ENCODE measurements at regions not wholly inside any gene's neighbourhood (a gene's known extent, or its start where the extent isn't known, plus 50 kb on each side); places are given as distances from the start of the nearest gene placed in this dataset.

DNA sequence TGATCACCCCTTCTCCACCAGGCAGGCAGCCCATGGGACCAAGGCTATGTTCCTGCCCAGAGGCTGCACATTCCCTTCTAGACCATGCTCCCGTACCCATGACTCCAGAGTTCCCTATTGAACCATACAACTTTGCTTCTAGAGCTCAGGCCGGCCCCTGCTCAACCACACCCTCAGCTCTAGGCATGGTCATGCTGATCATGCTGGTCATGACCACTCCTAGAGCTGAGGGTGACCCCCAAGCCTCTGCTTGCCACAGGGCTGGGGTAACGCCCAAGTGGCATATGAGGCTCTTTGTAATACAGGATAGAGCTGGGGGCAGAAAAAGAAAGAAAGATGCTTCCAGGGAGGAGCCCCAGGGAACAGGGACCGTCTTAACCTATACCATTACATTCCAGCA is 301.8 kb downstream of the SP3 start:
- no peak for DNase-seq
- H3K27me3 ChIP-seq, result no peaks in the 10 kb centered on the region
- intact Hi-C loops (cut with DNase I; ENCODE audit: low total_unique reads), result no loop called here

DNA sequence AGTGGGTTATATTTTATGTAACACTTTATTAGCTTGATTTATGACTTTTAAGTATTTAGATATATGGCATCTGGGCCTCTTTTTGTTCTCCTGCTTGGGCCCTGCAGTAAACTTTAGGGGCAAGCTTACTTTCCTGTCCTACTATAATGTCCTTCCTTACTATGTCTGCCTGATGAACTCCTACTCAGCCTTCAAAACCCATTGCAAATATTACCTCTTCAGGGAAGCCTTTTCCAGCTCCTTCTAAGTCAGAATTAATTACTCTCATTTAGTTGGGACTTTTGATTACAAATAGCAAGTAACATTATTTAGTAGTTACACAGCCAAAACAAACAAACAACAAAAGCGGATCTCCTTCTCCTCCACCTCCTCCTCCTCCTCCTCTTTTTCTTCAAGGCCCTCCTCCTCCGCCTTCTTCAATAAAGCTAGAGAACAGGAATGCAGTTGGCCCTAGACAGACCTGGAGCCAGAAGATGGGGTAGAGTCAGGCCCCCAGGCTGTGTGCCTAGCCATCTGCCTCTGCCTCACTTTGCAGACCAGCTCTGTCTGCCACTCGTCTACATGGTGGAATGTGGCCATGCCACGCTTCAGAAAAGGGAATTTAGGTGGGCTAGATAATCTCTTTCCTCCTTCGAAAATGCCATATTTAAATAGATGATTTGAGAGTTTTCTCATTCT is 301.2 kb downstream of the SP3 start:
- Histone ChIP-seq H3K27me3 (no peaks in the 10 kb centered on the region), H3K9me3 (no peaks in the 10 kb centered on the region), H3K4me3 (no peak overlapping the region), H3K27ac (no peak overlapping the region), H3K4me1 (no peaks in the 10 kb centered on the region), H3K36me3 (no peaks in the 10 kb centered on the region)
- WGBS, 5 donors, result 86 to 96% (median 92%) methylated on average over 5 of the region's 5 CpGs
- intact Hi-C loops (cut with DNase I; ENCODE audit: low total_unique reads), result no loop called here
- no peak for DNase-seq
- TF ChIP-seq POLR2A (IDR thresholded peaks at IDR 0.05) (no peak), POLR2AphosphoS5 (IDR thresholded peaks at IDR 0.05) (no peak)
- TF ChIP-seq, protein P1, sequence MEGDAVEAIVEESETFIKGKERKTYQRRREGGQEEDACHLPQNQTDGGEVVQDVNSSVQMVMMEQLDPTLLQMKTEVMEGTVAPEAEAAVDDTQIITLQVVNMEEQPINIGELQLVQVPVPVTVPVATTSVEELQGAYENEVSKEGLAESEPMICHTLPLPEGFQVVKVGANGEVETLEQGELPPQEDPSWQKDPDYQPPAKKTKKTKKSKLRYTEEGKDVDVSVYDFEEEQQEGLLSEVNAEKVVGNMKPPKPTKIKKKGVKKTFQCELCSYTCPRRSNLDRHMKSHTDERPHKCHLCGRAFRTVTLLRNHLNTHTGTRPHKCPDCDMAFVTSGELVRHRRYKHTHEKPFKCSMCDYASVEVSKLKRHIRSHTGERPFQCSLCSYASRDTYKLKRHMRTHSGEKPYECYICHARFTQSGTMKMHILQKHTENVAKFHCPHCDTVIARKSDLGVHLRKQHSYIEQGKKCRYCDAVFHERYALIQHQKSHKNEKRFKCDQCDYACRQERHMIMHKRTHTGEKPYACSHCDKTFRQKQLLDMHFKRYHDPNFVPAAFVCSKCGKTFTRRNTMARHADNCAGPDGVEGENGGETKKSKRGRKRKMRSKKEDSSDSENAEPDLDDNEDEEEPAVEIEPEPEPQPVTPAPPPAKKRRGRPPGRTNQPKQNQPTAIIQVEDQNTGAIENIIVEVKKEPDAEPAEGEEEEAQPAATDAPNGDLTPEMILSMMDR (IDR thresholded peaks at IDR 0.05), result no peak

More for the DNA sequence above, 301.8 kb downstream of the SP3 start:
- H3K36me3 ChIP-seq, result no peaks in the 10 kb centered on the region
- H3K9me3 ChIP-seq, result no peaks in the 10 kb centered on the region
- H3K4me1 ChIP-seq, result no peaks in the 10 kb centered on the region
- H3K4me3 ChIP-seq, result no peak overlapping the region
- no peak overlapping the region for H3K27ac ChIP-seq
- TF ChIP-seq, protein P1 (IDR thresholded peaks at IDR 0.05), result no peak
- TF ChIP-seq POLR2AphosphoS5 (IDR thresholded peaks at IDR 0.05) (no peak), POLR2A (IDR thresholded peaks at IDR 0.05) (no peak), EP300 (IDR thresholded peaks at IDR 0.05) (no peak)
- WGBS, 5 donors, result 84 to 97% (median 88%) methylated on average over 4 of the region's 4 CpGs

DNA sequence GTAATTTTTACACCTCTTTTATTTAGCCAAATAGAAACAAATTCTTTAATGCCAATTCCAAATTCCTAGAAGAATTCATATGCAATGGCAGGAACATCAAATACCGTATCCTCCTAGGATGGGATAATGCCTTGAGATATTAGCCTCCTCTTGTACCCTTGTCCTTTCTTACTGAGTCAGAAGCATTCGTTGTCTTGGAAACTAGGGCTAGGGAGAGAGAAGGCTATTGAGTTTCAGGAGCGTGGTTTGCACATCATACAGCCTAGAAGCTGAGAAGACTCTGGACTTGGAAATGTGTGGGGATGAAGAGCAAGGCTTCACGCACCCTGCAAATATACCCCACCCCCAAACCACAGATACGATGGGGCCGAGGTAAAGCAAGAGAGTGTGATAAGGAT is 300.7 kb downstream of the SP3 start:
- Histone ChIP-seq H3K36me3 (no peaks in the 10 kb centered on the region), H3K4me1 (no peaks in the 10 kb centered on the region), H3K27ac (no peak overlapping the region), H3K27me3 (no peaks in the 10 kb centered on the region), H3K9me3 (no peaks in the 10 kb centered on the region), H3K4me3 (no peak overlapping the region)
- TF ChIP-seq POLR2AphosphoS5 (IDR thresholded peaks at IDR 0.05), result no peak
- WGBS, 5 donors, result 84 to 89% (median 88%) methylated on average over 6 of the region's 6 CpGs
- DNase-seq, result no peak
- intact Hi-C loops (cut with DNase I; ENCODE audit: low total_unique reads), result no loop called here

DNA sequence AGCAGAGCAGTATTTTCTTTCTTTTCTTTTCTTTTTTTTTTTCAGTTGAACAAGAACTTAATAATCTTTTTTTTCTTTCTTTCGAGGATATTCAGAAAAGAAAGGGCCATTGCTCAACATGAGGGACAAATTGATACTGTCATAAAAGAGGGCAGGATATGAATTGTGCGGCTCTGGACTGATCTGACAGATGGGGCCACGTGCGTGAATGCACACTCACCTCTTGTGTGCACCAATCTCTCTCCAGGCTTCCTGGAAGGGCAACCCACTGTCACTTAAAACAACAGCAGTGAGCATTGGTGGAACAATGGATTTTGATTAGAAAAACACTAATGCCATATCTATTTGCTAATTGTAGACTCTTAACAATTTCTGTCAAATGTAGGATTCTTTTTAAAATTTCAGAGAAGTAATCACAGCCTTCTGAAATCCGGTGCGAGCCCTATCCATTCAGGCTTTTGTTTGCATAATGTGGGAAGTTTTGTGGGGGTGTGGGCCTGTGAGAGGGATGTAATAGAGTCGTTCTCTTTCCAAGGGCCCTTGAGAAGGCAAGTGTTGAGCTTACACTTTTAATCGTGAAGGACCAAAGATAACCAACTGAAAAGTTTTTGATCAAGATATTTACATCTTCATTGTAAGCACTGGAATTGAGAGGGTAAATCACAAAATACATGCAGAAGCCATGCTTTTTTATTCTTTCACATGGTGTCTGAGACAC is 298.8 kb downstream of the SP3 start:
- no peak overlapping the region for H3K27ac ChIP-seq
- TF ChIP-seq, protein P1 (IDR thresholded peaks at IDR 0.05), result no peak
- TF ChIP-seq POLR2A (IDR thresholded peaks at IDR 0.05) (no peak), POLR2AphosphoS5 (IDR thresholded peaks at IDR 0.05) (no peak), EP300 (IDR thresholded peaks at IDR 0.05) (no peak)
- 64 to 74% (median 71%) methylated on average over 8 of the region's 8 CpGs for WGBS, 5 donors

DNA sequence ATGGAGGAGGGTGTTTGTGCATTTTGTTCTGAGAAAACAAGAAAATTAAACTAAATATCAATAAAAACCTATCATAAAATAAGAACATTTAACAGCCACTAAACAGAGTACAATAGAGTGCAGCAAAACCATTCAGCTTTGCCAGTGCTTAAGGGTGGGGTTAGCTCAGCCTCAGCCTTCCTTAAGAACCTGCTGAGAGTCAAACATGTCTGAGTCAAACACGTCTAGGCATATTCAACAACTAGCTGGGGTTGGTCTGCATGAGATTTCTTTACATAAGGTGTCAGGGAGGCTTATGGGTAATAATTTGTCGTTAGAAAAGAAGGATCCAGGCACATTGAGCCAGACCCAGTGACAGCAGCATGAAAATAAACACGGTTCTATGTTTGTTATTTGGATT is 298.2 kb downstream of the SP3 start:
- Histone ChIP-seq H3K36me3 (no peaks in the 10 kb centered on the region), H3K4me3 (no peak overlapping the region), H3K27me3 (no peaks in the 10 kb centered on the region), H3K27ac (no peak overlapping the region), H3K4me1 (no peaks in the 10 kb centered on the region), H3K9me3 (no peaks in the 10 kb centered on the region)
- intact Hi-C loops (cut with DNase I; ENCODE audit: low total_unique reads), result no loop called here
- 35 to 53% (median 38%) methylated on average over 3 of the region's 3 CpGs for WGBS, 5 donors
- TF ChIP-seq POLR2A (IDR thresholded peaks at IDR 0.05) (no peak), EP300 (IDR thresholded peaks at IDR 0.05) (no peak), POLR2AphosphoS5 (IDR thresholded peaks at IDR 0.05) (no peak)
- TF ChIP-seq, protein P1 (IDR thresholded peaks at IDR 0.05), result no peak
- peak in 1 of 2 donors; percentile 58 for DNase-seq

More for the DNA sequence above, 298.8 kb downstream of the SP3 start:
- no peak overlapping the region for H3K4me3 ChIP-seq
- no peaks in the 10 kb centered on the region for H3K36me3 ChIP-seq
- no peaks in the 10 kb centered on the region for H3K4me1 ChIP-seq
- no peaks in the 10 kb centered on the region for H3K27me3 ChIP-seq
- DNase-seq, result no peak
- intact Hi-C loops (cut with DNase I; ENCODE audit: low total_unique reads), result no loop called here
- no peaks in the 10 kb centered on the region for H3K9me3 ChIP-seq

All from stomach (tissue), 8 donors.